ENCODE measurements at regions not wholly inside any gene's neighbourhood (a gene's known extent, or its start where the extent isn't known, plus 50 kb on each side); places are given as distances from the start of the nearest gene placed in this dataset.

- TF ChIP-seq ZNF446 (CRISPR knock-in tag; IDR thresholded peaks at IDR 0.05) (no peak), REXO4 (CRISPR knock-in tag; IDR thresholded peaks at IDR 0.05; ENCODE audit: borderline replicate concordance) (no peak), KDM2A (CRISPR knock-in tag; IDR thresholded peaks at IDR 0.05; ENCODE audit: borderline replicate concordance, low read depth) (no peak)
These were observed 185.8 kb upstream of the PLD5 start (continued) for GRCh38 chr1:242710286-242710685.

GRCh38 chr1:242703467-242703866 lies 179.0 kb upstream of the PLD5 start:
- POLR2A ChIA-PET: no interaction called here

More at GRCh38 chr1:242703467-242703866, 179.0 kb upstream of the PLD5 start:
- H3K4me1 ChIP-seq (ENCODE audit: insufficient read depth, low read length): no peaks in the 10 kb centered on the region
- in situ Hi-C loops (cut with HindIII; ENCODE audit: extremely low pct_ligation_motif_present, low pct_unique_long_range_greater_than_20kb) (no loop called here), intact Hi-C loops (cut with micrococcal nuclease; ENCODE audit: unreplicated experiment) (no loop called here)
- H4K20me1 ChIP-seq (ENCODE audit: insufficient read depth, low read length): no peaks in the 10 kb centered on the region
- H3K36me3 ChIP-seq (replicated peaks in 1 of 2; ENCODE audit: control insufficient read depth in 1 of 2, insufficient read depth in 2 of 2, low read length in 2 of 2): no peaks in the 10 kb centered on the region
- no TSS peak for BruUV-seq (replicated peaks)
- no peak overlapping the region for H2AFZ ChIP-seq (ENCODE audit: low read length)
- WGBS (ENCODE audit: low lambda C conversion rate): 36% methylated on average over 2 of the region's 2 CpGs
- H3K9ac ChIP-seq (ENCODE audit: insufficient read depth, low read depth, low read length): no peak overlapping the region
- DNase-seq (ENCODE audit: low spot score): no peak
- CTCF ChIA-PET (ENCODE audit: low intra/inter-chr PET ratio, low total read pairs): no interaction called here
- no peak overlapping the region for H3K4me3 ChIP-seq (replicated peaks in 1 of 3; ENCODE audit: insufficient read depth in 1 of 3, low read depth in 2 of 3, low read length in 3 of 3)
- no peak overlapping the region for H3K4me2 ChIP-seq (ENCODE audit: low read depth, low read length)
- H3K27ac ChIP-seq (ENCODE audit: extremely low read length, insufficient read depth, low read length): no peak overlapping the region
- H3K27me3 ChIP-seq (ENCODE audit: control insufficient read depth in 1 of 2, insufficient read depth in 2 of 2, low read length in 2 of 2): no peaks in the 10 kb centered on the region
- no peak for FAIRE-seq
- no peak for ATAC-seq
- H3K79me2 ChIP-seq (ENCODE audit: insufficient read depth, low read length): no peaks in the 10 kb centered on the region
- no peaks in the 10 kb centered on the region for H3K9me3 ChIP-seq (ENCODE audit: low read length)
- TF ChIP-seq EEA1 (CRISPR knock-in tag; IDR thresholded peaks at IDR 0.05; ENCODE audit: borderline replicate concordance) (no peak), ZNF335 (CRISPR knock-in tag; IDR thresholded peaks at IDR 0.05) (no peak), TRIM22 (IDR thresholded peaks at IDR 0.05) (no peak), FOXC1 (CRISPR knock-in tag; IDR thresholded peaks at IDR 0.05; ENCODE audit: borderline replicate concordance) (no peak), ZBTB10 (CRISPR knock-in tag; IDR thresholded peaks at IDR 0.05; ENCODE audit: borderline replicate concordance) (no peak), NFE2L2 (IDR thresholded peaks at IDR 0.05; ENCODE audit: low read length) (no peak), TAF15 (IDR thresholded peaks at IDR 0.05; ENCODE audit: low read depth, low read length, poor library complexity, severe bottlenecking) (no peak)
- TF ChIP-seq, protein P1, sequence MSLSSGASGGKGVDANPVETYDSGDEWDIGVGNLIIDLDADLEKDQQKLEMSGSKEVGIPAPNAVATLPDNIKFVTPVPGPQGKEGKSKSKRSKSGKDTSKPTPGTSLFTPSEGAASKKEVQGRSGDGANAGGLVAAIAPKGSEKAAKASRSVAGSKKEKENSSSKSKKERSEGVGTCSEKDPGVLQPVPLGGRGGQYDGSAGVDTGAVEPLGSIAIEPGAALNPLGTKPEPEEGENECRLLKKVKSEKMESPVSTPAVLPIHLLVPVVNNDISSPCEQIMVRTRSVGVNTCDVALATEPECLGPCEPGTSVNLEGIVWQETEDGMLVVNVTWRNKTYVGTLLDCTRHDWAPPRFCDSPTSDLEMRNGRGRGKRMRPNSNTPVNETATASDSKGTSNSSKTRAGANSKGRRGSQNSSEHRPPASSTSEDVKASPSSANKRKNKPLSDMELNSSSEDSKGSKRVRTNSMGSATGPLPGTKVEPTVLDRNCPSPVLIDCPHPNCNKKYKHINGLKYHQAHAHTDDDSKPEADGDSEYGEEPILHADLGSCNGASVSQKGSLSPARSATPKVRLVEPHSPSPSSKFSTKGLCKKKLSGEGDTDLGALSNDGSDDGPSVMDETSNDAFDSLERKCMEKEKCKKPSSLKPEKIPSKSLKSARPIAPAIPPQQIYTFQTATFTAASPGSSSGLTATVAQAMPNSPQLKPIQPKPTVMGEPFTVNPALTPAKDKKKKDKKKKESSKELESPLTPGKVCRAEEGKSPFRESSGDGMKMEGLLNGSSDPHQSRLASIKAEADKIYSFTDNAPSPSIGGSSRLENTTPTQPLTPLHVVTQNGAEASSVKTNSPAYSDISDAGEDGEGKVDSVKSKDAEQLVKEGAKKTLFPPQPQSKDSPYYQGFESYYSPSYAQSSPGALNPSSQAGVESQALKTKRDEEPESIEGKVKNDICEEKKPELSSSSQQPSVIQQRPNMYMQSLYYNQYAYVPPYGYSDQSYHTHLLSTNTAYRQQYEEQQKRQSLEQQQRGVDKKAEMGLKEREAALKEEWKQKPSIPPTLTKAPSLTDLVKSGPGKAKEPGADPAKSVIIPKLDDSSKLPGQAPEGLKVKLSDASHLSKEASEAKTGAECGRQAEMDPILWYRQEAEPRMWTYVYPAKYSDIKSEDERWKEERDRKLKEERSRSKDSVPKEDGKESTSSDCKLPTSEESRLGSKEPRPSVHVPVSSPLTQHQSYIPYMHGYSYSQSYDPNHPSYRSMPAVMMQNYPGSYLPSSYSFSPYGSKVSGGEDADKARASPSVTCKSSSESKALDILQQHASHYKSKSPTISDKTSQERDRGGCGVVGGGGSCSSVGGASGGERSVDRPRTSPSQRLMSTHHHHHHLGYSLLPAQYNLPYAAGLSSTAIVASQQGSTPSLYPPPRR (CRISPR knock-in tag; IDR thresholded peaks at IDR 0.05; ENCODE audit: borderline replicate concordance): no peak
- TF ChIP-seq, protein P2, sequence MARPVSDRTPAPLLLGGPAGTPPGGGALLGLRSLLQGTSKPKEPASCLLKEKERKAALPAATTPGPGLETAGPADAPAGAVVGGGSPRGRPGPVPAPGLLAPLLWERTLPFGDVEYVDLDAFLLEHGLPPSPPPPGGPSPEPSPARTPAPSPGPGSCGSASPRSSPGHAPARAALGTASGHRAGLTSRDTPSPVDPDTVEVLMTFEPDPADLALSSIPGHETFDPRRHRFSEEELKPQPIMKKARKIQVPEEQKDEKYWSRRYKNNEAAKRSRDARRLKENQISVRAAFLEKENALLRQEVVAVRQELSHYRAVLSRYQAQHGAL (CRISPR knock-in tag; IDR thresholded peaks at IDR 0.05; ENCODE audit: not compliant biosample characterization): no peak
